Activated CD4-positive, alpha-beta memory T cell treated with anti-CD3 and anti-CD28 coated beads, Interleukin-2, amount 10 ng/mL, durations not matched to agents 7 days and 5 days (primary cell): ENCODE measurements at regions not wholly inside any gene's neighbourhood (a gene's known extent, or its start where the extent isn't known, plus 50 kb on each side); places are given as distances from the start of the nearest gene placed in this dataset.
"Not testable (repeated sequence)": the region's sequence is repeated elsewhere in the genome, so short reads cannot be mapped to it uniquely, and the experiment has no call there.

Experiments used
- CTCF ChIA-PET: fragments of 350-600 bp; sonication (Branson Sonifier 250); formaldehyde crosslinking; loops from one replicate; lab custom pipeline; 2021; ENCODE audit warnings: antibody characterized with exemption, inconsistent platforms; lab: Charles Lee
- POLR2A ChIA-PET: fragments of 350-600 bp; sonication (Branson Sonifier 250); formaldehyde crosslinking; loops from one replicate; lab custom pipeline; 2021; ENCODE audit warnings: antibody characterized with exemption; lab: Charles Lee
- DNase-seq: peaks from one replicate; pipeline ENCODE4 v3.0.0-alpha.2; 2020
- H3K27ac Mint-ChIP-seq: one replicate; pipeline ENCODE4 v1.8.0; 2021; ENCODE audit warnings: mild to moderate bottlenecking, mixed read lengths
- H3K27me3 Mint-ChIP-seq: one replicate; pipeline ENCODE4 v1.8.0; 2021; ENCODE audit warnings: mixed read lengths
- H3K36me3 Mint-ChIP-seq: one replicate; pipeline ENCODE4 v1.8.0; 2021; ENCODE audit warnings: low read depth, mixed read lengths
- H3K4me1 Mint-ChIP-seq: one replicate; pipeline ENCODE4 v1.8.0; 2021; ENCODE audit warnings: mixed read lengths
- H3K4me3 Mint-ChIP-seq: one replicate; pipeline ENCODE4 v1.8.0; 2021; ENCODE audit warnings: mild to moderate bottlenecking, mixed read lengths
- H3K9me3 Mint-ChIP-seq: one replicate; pipeline ENCODE4 v1.8.0; 2021; ENCODE audit warnings: mixed read lengths

DNA sequence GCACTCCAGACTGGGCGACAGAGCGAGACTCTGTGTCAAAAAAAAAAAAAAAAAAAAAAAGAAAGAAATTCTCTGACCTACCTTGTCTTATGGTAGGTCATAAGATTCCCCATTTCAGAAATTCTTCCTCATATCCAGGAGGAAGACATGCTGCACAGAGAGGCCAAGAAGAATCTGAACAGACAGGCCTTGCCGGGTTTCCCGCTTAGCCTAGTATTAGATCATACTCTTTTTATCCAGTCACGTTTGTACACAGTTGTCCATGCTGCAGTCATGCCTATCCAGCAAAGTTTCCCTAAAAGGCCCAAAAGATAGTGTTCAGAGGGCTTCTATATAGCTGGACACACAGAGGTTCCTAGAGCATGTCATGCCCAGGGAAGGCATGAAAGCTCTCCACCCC, 93.6 kb upstream of the CHODL start:
- ChIA-PET POLR2A (no interaction called here), CTCF (no interaction called here)
- no peak for DNase-seq
- no peaks in the 10 kb centered on the region for H3K27me3 Mint-ChIP-seq
- H3K27ac Mint-ChIP-seq = no peak overlapping the region
- H3K4me3 Mint-ChIP-seq = no peak overlapping the region
- peaks cover 12% of the 10 kb centered on the region for H3K4me1 Mint-ChIP-seq
- H3K9me3 Mint-ChIP-seq = peaks cover 4% of the 10 kb centered on the region
- no peaks in the 10 kb centered on the region for H3K36me3 Mint-ChIP-seq

DNA sequence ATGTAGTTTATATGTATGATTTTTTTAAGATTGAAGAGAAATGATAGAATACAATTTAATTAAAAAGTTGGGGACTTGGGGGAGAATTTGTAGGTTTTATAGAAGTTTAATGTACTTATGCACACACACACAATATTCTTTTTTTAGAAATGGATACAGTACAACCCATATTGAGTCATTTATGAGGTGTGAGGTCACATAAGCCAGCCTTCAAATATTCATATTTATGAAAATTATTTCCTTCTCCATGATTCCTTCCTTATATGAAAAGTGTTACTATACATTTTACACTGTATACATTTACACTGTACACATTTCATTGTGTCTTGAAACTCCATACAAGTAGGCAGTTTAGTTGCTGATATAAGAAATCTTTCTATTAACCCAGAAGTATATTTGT, 96.2 kb upstream of the CHODL start:
- POLR2A ChIA-PET = no interaction called here
- no peak for DNase-seq
- Mint-ChIP-seq H3K36me3 (no peaks in the 10 kb centered on the region), H3K27ac (no peak overlapping the region), H3K27me3 (no peaks in the 10 kb centered on the region), H3K9me3 (peaks cover 4% of the 10 kb centered on the region), H3K4me1 (no peaks in the 10 kb centered on the region), H3K4me3 (no peak overlapping the region)
- CTCF ChIA-PET = no interaction called here

DNA sequence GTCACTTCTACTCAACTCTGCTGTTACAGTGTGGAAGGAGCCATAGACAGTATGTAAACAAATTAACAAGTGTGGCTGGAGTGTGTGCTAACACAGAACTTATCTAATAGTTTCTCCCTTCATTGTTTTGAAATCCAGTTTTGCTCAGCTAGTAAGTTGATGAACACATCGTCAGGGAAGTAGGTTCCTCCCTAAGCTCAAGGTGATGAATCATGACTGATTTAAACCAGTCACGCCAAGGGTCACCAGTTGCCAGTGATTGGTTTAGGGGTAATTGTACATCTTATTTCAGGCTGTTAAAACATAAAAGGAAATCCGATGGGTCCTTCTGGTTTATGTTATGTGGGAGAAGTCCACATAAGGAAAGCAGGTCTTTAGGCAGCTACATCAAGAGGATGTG, 97.0 kb upstream of the CHODL start:
- ChIA-PET POLR2A (no interaction called here), CTCF (no interaction called here)
- Mint-ChIP-seq H3K27ac (no peak overlapping the region), H3K9me3 (peaks cover 4% of the 10 kb centered on the region), H3K36me3 (no peaks in the 10 kb centered on the region), H3K4me1 (no peaks in the 10 kb centered on the region), H3K4me3 (no peak overlapping the region), H3K27me3 (no peaks in the 10 kb centered on the region)
- no peak for DNase-seq

DNA sequence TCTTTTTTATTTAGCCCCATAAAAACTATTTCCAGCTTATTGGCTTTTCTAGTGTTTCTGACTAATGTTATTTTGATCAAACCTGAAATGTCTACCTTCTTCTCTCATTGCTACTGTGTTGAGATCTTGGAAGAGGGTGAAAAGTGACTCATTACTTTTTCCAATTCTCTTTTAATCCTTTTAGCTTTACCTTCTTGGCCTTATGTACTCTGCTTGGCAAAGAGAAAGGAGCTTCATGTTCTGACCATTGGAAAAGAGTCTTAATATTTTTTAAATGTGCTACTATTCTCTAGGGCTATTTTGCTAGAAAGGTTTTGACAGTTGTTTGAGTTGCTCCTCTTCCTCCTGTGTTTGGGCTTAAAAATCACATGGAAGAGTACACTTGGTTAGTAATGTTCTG, 97.8 kb upstream of the CHODL start:
- no peaks in the 10 kb centered on the region for H3K27me3 Mint-ChIP-seq

DNA sequence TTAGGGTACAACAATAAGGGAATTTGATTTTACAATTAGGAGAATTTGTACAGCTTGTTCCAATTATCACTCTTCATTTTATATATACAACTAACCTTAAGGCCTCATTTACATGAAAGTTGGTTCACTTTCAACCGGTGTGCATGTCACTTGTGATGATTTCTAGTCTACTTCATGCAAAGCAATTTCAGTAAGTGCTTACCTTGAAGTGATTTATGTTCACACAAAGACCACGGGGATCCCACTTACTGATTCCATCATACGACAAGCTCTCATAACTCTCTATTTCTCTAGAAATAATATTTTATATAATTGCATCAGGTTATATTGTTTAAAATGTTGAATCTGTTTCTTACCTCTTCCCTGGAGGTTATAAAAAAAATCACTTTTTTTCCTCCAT, 100.3 kb upstream of the CHODL start:
- POLR2A ChIA-PET = no interaction called here
- no peaks in the 10 kb centered on the region for H3K27me3 Mint-ChIP-seq
- no peaks in the 10 kb centered on the region for H3K4me1 Mint-ChIP-seq
- H3K4me3 Mint-ChIP-seq = no peak overlapping the region
- DNase-seq = no peak
- no peak overlapping the region for H3K27ac Mint-ChIP-seq
- CTCF ChIA-PET = no interaction called here
- H3K36me3 Mint-ChIP-seq = no peaks in the 10 kb centered on the region
- peaks cover 6% of the 10 kb centered on the region for H3K9me3 Mint-ChIP-seq

More for the DNA sequence above, 97.8 kb upstream of the CHODL start:
- ChIA-PET CTCF (no interaction called here), POLR2A (no interaction called here)
- Mint-ChIP-seq H3K4me3 (no peak overlapping the region), H3K36me3 (no peaks in the 10 kb centered on the region), H3K4me1 (no peaks in the 10 kb centered on the region), H3K9me3 (peaks cover 4% of the 10 kb centered on the region), H3K27ac (no peak overlapping the region)
- DNase-seq = no peak

DNA sequence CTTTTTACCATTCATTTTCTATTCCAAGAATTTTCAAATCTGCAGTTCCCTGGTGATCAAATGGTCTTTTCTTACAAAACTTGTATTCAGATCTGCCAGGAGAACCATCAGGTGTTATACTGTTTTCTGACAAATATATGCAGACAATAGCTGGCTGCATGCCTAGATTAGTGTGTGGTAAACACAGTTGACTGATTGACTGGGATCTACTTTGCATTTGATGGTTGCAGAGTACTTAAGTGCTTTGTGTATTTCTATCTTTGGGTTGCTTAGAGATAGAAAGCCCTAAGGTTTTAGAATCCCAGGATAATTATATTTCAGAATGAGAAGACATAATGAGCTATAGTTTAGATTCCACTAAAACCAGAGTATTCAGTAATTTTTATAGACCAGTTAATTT, 102.0 kb upstream of the CHODL start:
- Mint-ChIP-seq H3K4me3 (no peak overlapping the region), H3K27ac (no peak overlapping the region), H3K9me3 (peaks cover 8% of the 10 kb centered on the region), H3K27me3 (no peaks in the 10 kb centered on the region), H3K36me3 (no peaks in the 10 kb centered on the region), H3K4me1 (no peaks in the 10 kb centered on the region)
- DNase-seq = no peak
- ChIA-PET POLR2A (no interaction called here), CTCF (no interaction called here)

DNA sequence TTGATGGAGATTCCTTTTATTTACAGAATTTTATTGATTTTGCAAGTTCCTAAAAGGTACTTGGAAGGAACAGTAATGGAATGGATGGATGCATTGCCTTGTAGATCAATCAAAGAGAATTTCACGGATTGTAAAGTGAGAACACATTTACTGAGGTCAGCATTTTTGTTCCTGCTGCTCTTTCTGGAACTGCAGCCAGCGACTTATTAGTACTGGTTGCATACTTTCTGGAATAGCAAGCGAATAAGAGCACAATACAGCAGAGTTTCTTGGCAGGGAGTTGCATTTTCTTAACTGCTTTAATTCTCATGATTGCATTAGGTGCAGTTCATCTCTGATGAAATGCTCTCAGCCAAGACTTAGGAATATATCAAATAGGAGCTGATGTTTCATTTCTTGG, 106.1 kb upstream of the CHODL start:
- ChIA-PET POLR2A (no interaction called here), CTCF (no interaction called here)
- DNase-seq = no peak
- no peak overlapping the region for H3K27ac Mint-ChIP-seq
- H3K9me3 Mint-ChIP-seq = peaks cover 4% of the 10 kb centered on the region
- H3K4me1 Mint-ChIP-seq = no peaks in the 10 kb centered on the region
- no peak overlapping the region for H3K4me3 Mint-ChIP-seq
- H3K36me3 Mint-ChIP-seq = no peaks in the 10 kb centered on the region
- H3K27me3 Mint-ChIP-seq = no peaks in the 10 kb centered on the region

DNA sequence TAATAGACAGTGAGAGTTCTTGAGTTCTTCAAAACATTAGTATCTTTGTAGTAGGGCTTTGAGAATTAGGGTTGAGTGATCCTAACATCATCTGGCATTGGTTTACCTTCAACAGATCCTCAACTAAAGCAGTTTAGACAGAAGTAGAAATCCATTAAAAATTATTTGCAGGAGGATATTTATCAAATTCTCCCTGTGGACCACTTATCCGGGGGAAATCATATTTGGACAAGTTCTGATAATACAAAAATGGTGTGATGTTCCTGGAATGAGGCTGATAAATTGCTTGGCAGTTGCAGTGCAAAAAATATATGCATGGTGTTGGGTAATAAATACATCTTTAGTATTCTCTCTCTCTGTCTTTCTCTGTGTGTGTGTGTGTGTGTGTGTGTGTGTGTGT, 115.1 kb upstream of the CHODL start:
- Mint-ChIP-seq H3K4me1 (no peaks in the 10 kb centered on the region), H3K27ac (no peak overlapping the region), H3K9me3 (no peaks in the 10 kb centered on the region), H3K27me3 (no peaks in the 10 kb centered on the region), H3K36me3 (no peaks in the 10 kb centered on the region), H3K4me3 (no peak overlapping the region)
- ChIA-PET CTCF (no interaction called here), POLR2A (no interaction called here)
- no peak for DNase-seq

DNA sequence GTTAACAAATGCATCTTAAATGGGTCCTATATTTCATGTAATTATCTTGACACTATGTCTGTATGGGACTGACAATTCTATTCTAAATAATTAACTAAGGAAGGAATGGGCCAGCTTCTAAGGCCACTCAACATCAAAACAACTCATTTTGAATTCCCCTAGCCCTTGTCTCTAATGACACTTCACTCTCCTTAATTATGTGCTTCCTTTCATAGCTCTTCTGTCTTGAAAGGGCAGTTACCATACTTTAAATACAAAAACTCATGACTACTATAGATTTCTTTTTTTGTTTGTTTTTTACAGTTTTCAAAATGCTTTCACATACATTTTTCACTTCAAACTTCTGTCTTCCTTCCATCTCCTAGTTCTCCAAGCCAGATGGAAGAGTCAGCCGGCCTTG, 126.1 kb upstream of the CHODL start:
- H3K4me3 Mint-ChIP-seq = no peak overlapping the region
- no peaks in the 10 kb centered on the region for H3K27me3 Mint-ChIP-seq
- H3K36me3 Mint-ChIP-seq = no peaks in the 10 kb centered on the region
- ChIA-PET POLR2A (no interaction called here), CTCF (no interaction called here)
- H3K4me1 Mint-ChIP-seq = no peaks in the 10 kb centered on the region
- no peak overlapping the region for H3K27ac Mint-ChIP-seq
- no peaks in the 10 kb centered on the region for H3K9me3 Mint-ChIP-seq
- DNase-seq = no peak

DNA sequence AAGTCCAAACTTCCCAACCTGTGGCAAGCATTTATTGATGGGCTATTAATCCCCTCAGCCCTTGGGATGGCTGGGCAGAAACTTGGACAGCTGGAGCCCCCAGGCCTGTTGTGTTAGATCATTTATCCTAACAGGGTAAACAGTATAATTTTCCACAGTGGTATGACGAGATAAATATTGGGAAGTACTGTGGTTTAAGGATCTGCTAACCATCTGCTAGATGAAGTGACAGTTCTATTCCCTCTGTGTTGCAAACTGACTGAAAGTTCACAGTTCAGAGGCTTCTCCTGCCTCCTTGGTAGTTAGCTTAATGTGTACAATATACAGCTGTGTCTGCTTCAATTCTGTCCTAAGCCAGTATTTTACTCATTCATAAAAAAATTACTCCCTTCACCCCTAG, 127.5 kb upstream of the CHODL start:
- Mint-ChIP-seq H3K4me1 (no peaks in the 10 kb centered on the region), H3K27ac (no peak overlapping the region), H3K36me3 (no peaks in the 10 kb centered on the region), H3K27me3 (no peaks in the 10 kb centered on the region), H3K4me3 (no peak overlapping the region), H3K9me3 (no peaks in the 10 kb centered on the region)
- ChIA-PET CTCF (no interaction called here), POLR2A (no interaction called here)
- no peak for DNase-seq

DNA sequence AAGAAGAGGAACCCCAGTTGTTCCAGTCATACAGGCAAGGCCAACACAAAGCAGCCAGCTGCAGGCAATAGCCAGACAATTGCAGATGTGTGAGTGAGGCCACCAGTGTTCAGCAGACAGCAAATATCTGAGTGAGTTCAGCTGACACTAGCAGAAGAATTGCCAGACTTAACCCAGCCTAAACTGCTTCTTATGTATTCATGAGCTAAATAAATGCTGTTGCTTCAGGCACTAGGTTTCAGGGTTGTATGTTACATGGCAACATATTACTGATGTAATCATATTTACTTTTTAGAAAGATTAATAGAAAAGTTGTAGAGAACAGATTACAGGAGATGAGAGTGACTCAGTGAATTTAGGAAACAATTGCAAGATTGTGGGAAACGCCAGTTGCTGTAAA, 129.8 kb upstream of the CHODL start:
- H3K27ac Mint-ChIP-seq = no peak overlapping the region
- no peak for DNase-seq
- no peaks in the 10 kb centered on the region for H3K27me3 Mint-ChIP-seq
- H3K4me1 Mint-ChIP-seq = no peaks in the 10 kb centered on the region
- ChIA-PET CTCF (no interaction called here), POLR2A (no interaction called here)
- no peaks in the 10 kb centered on the region for H3K9me3 Mint-ChIP-seq
- H3K4me3 Mint-ChIP-seq = no peak overlapping the region
- H3K36me3 Mint-ChIP-seq = no peaks in the 10 kb centered on the region

DNA sequence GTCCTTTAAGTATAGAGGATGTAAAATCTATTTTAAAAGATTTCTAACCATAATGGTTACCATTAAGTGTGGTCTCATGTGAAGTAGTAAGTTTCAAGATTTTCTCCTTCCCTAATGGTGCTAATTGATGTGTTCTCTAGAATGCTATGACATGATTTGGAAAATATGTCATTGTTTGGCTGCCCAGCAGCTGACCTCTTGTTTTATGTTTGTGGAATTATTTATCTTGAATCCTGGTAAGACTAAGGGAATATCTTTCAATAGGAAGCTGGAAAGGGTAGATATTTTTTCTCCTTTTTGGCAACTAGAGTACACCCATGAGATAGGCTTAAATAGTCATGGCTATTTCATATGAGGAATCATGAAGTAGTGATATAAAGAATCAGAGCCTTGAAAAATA, 139.8 kb upstream of the CHODL start:
- DNase-seq = no peak
- H3K36me3 Mint-ChIP-seq = no peaks in the 10 kb centered on the region
- ChIA-PET CTCF (no interaction called here), POLR2A (no interaction called here)
- no peak overlapping the region for H3K4me3 Mint-ChIP-seq
- no peaks in the 10 kb centered on the region for H3K27me3 Mint-ChIP-seq
- peaks cover 5% of the 10 kb centered on the region for H3K9me3 Mint-ChIP-seq
- no peaks in the 10 kb centered on the region for H3K4me1 Mint-ChIP-seq
- no peak overlapping the region for H3K27ac Mint-ChIP-seq

DNA sequence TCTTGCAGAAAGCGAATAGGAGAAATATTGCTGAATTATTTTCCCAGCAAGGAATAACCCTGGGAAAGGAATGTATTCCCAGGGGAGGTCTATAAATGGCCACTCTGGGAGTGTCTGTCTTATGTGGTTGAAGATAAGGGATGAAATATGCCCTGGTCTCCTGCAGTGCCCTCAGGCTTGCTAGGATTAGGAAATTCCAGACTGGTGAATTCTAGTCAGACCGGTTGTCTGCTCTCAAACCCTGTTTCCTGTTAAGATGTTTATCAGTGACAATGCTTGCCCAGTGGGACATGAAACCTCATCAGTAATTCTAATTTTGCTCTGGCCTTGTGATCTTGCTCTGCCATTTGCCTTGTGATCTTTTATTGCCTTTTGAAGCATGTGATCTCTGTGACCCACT, 148.2 kb upstream of the CHODL start:
- H3K4me1 Mint-ChIP-seq, H3K4me3 Mint-ChIP-seq, POLR2A ChIA-PET, DNase-seq, H3K27me3 Mint-ChIP-seq, H3K27ac Mint-ChIP-seq, H3K36me3 Mint-ChIP-seq, CTCF ChIA-PET: not testable (repeated sequence)
- peaks cover 35% of the 10 kb centered on the region for H3K9me3 Mint-ChIP-seq

DNA sequence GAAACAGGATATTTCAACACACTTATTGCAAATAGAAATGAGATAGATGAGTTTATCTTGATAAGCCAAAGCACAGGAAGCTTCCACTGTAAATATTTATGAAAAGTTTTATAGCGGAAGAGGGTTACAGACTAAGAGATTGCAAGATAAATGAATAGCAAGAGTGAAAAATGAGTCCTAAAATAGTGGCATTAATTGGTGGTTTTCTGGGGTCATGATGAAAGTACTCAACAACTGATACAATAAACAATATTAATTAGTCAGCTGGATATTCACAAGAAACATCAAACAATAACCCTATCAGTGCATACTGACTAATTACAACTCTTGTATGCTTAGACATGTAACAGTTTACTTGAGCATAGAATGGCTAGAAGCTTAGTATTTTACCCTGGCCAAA, 154.8 kb upstream of the CHODL start:
- no peaks in the 10 kb centered on the region for H3K27me3 Mint-ChIP-seq
- no peak for DNase-seq
- CTCF ChIA-PET = no interaction called here
- H3K4me3 Mint-ChIP-seq = no peak overlapping the region
- H3K9me3 Mint-ChIP-seq = peaks cover 18% of the 10 kb centered on the region
- no peaks in the 10 kb centered on the region for H3K36me3 Mint-ChIP-seq
- no peak overlapping the region for H3K27ac Mint-ChIP-seq
- no peaks in the 10 kb centered on the region for H3K4me1 Mint-ChIP-seq
- POLR2A ChIA-PET = no interaction called here

DNA sequence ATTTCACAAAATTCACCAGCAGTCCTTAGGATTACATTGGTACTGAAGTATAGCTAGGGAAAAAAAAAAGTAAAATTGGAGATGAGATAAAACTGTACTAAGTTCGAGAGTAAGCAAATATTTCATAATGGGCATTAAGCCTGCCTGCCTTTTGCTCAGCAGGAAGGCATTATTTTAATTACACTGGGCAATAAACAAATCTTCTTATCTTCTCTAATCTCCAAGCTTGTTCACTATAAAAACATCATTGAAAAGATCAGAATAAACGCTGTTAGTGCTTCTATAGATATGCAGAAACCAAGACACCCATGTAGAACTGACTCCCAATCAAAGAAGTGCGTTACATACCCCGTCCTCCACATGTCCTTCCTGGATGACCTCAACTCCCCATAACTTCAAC, 174.2 kb upstream of the CHODL start:
- ChIA-PET POLR2A (no interaction called here), CTCF (no interaction called here)
- no peaks in the 10 kb centered on the region for H3K4me1 Mint-ChIP-seq
- H3K27me3 Mint-ChIP-seq = no peaks in the 10 kb centered on the region
- no peak for DNase-seq
- H3K4me3 Mint-ChIP-seq = no peak overlapping the region
- peaks cover 2% of the 10 kb centered on the region for H3K9me3 Mint-ChIP-seq
- H3K27ac Mint-ChIP-seq = no peak overlapping the region
- H3K36me3 Mint-ChIP-seq = no peaks in the 10 kb centered on the region
